ENCODE measurements at regions not wholly inside any gene's neighbourhood (a gene's known extent, or its start where the extent isn't known, plus 50 kb on each side); places are given as distances from the start of the nearest gene placed in this dataset.

GRCh38 chr16:35147556-35148504 lies 1688.4 kb downstream of the TP53TG3F start:
- TF ChIP-seq CTCF (IDR thresholded peaks at IDR 0.05; ENCODE audit: low read depth, low read length, poor library complexity, severe bottlenecking) = no peak
- TF ChIP-seq EZH2phosphoT487 (IDR thresholded peaks at IDR 0.05; ENCODE audit: borderline replicate concordance, low read length) = no peak

Measured in DOHH2 (cell line).